ENCODE measurements at regions not wholly inside any gene's neighbourhood (a gene's known extent, or its start where the extent isn't known, plus 50 kb on each side); places are given as distances from the start of the nearest gene placed in this dataset.

DNA sequence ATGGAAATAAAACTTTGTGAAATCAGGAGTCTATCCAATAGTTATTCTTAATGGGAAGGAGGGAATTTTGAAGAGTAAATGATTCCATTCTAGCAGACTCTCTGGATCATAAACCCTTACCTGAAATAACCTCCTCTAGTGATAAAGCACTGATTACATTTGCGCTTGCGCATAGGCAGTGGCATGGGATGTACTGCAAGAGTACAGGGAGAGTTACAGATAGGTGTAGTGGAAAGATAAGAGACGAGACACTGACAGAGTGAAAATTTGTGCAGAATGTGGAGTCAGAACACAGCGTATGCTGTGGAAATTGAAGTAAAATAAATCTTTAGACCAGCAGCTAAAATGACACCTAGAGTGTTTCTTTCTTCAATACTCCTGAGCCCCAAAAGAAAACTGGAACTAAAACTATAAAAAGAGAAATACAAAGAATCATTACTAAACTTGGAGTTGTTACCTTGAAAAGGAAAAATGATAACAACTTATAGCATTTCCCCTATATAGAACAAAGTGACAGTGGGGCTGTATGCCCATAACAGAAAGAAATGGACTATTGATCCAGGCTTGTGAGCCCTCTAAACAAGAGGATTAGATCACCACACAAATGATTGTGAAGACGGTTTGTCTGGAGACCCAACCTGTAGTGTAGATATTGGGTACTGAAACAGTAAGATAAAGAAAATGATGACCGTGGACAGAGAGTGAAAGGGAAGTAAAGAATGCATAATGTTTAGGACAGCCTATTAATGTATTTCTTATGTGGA lies 1471.2 kb upstream of the NUDT12 start:
- CTCF ChIA-PET = interaction anchor here (0.7 kb wide), 1 partner anchor 956 kb away, joined by 3 read pairs; no protein-coding TSS in a partner anchor
- Histone ChIP-seq H3K4me3 (ENCODE audit: low read depth in 2 of 2, low read length in 1 of 2) (no peak overlapping the region), H4K20me1 (ENCODE audit: insufficient read depth) (no peaks in the 10 kb centered on the region), H3K27me3 (ENCODE audit: insufficient read depth) (no peaks in the 10 kb centered on the region), H3K9me3 (no peaks in the 10 kb centered on the region), H3K27ac (ENCODE audit: low read depth in 2 of 2, low read length in 1 of 2) (peak overlapping the region in 1 of 2 experiments; percentile 65; a peak in 2 of 4 replicates), H3K9ac (no peak overlapping the region), H3K79me2 (ENCODE audit: insufficient read depth) (no peaks in the 10 kb centered on the region), H3K4me2 (no peak overlapping the region), H3F3A (replicated peaks; ENCODE audit: insufficient read depth) (no peaks in the 10 kb centered on the region), H2AFZ (ENCODE audit: low read depth) (peak overlapping the region; percentile 2; the same call in 1 of the 2 replicates), H3K36me3 (replicated peaks in 1 of 2; ENCODE audit: control insufficient read depth in 1 of 2, insufficient read depth in 2 of 2, low read length in 1 of 2) (no peaks in the 10 kb centered on the region), H3K4me1 (ENCODE audit: control insufficient read depth in 1 of 2, insufficient read depth in 2 of 2, low read depth in 1 of 2, low read length in 1 of 2) (peaks cover 0 to 4% of the 10 kb centered on the region in 2 experiments; a peak in 1 of 4 replicates), H3K9me2 (no peaks in the 10 kb centered on the region)
- WGBS (ENCODE audit: low lambda C conversion rate) = 47% methylated on average over 6 of the region's 6 CpGs
- DNase-seq = peak; percentile 15
- POLR2A ChIA-PET = no interaction called here
- TF ChIP-seq GATA2 (CRISPR knock-in tag; IDR thresholded peaks at IDR 0.05) = peak; percentile 74
- no peak for TF ChIP-seq USF2 (IDR thresholded peaks at IDR 0.05; ENCODE audit: borderline replicate concordance, low read depth, low read length)

DNA sequence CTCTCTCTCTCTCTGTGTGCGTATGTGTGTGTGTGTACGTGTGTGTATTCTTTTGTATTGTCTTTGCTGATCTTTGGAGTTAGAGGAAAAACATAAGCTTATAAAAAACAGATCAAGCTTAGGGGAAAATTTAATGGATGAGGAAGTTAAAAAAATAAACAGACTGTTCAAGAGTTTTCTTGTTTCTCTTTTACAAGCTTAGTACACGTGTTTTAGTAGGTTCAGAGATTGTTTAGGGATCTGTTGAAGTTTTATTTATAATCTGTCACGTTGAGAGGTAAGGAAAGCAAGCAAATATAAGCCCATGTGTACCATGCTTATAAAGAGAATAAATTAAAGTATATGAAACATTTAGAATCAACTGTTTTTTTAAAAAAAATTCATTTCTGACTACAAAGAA lies 1470.3 kb upstream of the NUDT12 start:
- ChIA-PET POLR2A (no interaction called here), CTCF (interaction anchor here (0.7 kb wide), 1 partner anchor 957 kb away, joined by 3 read pairs; no protein-coding TSS in a partner anchor)
- Histone ChIP-seq H3K27ac (ENCODE audit: low read depth in 2 of 2, low read length in 1 of 2) (no peak overlapping the region; a peak in 1 of 4 replicates), H3K9me3 (no peaks in the 10 kb centered on the region), H2AFZ (ENCODE audit: low read depth) (no peak overlapping the region), H3K4me2 (no peak overlapping the region), H3K79me2 (ENCODE audit: insufficient read depth) (no peaks in the 10 kb centered on the region), H3F3A (replicated peaks; ENCODE audit: insufficient read depth) (no peaks in the 10 kb centered on the region), H4K20me1 (ENCODE audit: insufficient read depth) (no peaks in the 10 kb centered on the region), H3K4me1 (ENCODE audit: control insufficient read depth in 1 of 2, insufficient read depth in 2 of 2, low read depth in 1 of 2, low read length in 1 of 2) (peaks cover 0 to 4% of the 10 kb centered on the region in 2 experiments; a peak in 1 of 4 replicates), H3K9me2 (no peaks in the 10 kb centered on the region), H3K4me3 (ENCODE audit: low read depth in 2 of 2, low read length in 1 of 2) (no peak overlapping the region), H3K9ac (no peak overlapping the region), H3K36me3 (replicated peaks in 1 of 2; ENCODE audit: control insufficient read depth in 1 of 2, insufficient read depth in 2 of 2, low read length in 1 of 2) (no peaks in the 10 kb centered on the region), H3K27me3 (ENCODE audit: insufficient read depth) (no peaks in the 10 kb centered on the region)
- TF ChIP-seq RXRA (IDR thresholded peaks at IDR 0.05; ENCODE audit: borderline replicate concordance, low read depth) = no peak
- no peak for TF ChIP-seq RAD21 (IDR thresholded peaks at IDR 0.05; ENCODE audit: low read length)
- TF ChIP-seq, protein P1, sequence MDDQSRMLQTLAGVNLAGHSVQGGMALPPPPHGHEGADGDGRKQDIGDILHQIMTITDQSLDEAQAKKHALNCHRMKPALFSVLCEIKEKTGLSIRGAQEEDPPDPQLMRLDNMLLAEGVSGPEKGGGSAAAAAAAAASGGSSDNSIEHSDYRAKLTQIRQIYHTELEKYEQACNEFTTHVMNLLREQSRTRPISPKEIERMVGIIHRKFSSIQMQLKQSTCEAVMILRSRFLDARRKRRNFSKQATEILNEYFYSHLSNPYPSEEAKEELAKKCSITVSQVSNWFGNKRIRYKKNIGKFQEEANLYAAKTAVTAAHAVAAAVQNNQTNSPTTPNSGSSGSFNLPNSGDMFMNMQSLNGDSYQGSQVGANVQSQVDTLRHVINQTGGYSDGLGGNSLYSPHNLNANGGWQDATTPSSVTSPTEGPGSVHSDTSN (IDR thresholded peaks at IDR 0.05) = no peak
- TF ChIP-seq YY1 (IDR thresholded peaks at IDR 0.05; ENCODE audit: low read depth) = no peak
- TF ChIP-seq IRF3 (IDR thresholded peaks at IDR 0.05; ENCODE audit: low read depth, low read length) = no peak
- no peak for TF ChIP-seq JUND (IDR thresholded peaks at IDR 0.05)
- no peak for TF ChIP-seq TEAD4 (IDR thresholded peaks at IDR 0.05; ENCODE audit: borderline replicate concordance, insufficient read depth)
- TF ChIP-seq RFX5 (IDR thresholded peaks at IDR 0.05; ENCODE audit: low read length) = no peak
- no peak for TF ChIP-seq TAF1 (IDR thresholded peaks at IDR 0.05; ENCODE audit: borderline replicate concordance, low read depth, low read length)
- TF ChIP-seq, protein P2, sequence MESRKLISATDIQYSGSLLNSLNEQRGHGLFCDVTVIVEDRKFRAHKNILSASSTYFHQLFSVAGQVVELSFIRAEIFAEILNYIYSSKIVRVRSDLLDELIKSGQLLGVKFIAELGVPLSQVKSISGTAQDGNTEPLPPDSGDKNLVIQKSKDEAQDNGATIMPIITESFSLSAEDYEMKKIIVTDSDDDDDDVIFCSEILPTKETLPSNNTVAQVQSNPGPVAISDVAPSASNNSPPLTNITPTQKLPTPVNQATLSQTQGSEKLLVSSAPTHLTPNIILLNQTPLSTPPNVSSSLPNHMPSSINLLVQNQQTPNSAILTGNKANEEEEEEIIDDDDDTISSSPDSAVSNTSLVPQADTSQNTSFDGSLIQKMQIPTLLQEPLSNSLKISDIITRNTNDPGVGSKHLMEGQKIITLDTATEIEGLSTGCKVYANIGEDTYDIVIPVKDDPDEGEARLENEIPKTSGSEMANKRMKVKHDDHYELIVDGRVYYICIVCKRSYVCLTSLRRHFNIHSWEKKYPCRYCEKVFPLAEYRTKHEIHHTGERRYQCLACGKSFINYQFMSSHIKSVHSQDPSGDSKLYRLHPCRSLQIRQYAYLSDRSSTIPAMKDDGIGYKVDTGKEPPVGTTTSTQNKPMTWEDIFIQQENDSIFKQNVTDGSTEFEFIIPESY (IDR thresholded peaks at IDR 0.05; ENCODE audit: borderline replicate concordance, low read depth) = no peak
- TF ChIP-seq MEF2A (IDR thresholded peaks at IDR 0.05; ENCODE audit: borderline replicate concordance, low read depth) = no peak
- TF ChIP-seq, protein P3, sequence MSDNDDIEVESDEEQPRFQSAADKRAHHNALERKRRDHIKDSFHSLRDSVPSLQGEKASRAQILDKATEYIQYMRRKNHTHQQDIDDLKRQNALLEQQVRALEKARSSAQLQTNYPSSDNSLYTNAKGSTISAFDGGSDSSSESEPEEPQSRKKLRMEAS (IDR thresholded peaks at IDR 0.05; ENCODE audit: low read depth) = no peak
- TF ChIP-seq USF2 (IDR thresholded peaks at IDR 0.05; ENCODE audit: borderline replicate concordance, low read depth, low read length) = no peak
- TF ChIP-seq NRF1 (IDR thresholded peaks at IDR 0.05; ENCODE audit: low read depth, low read length) = no peak
- no peak for TF ChIP-seq FOXM1 (IDR thresholded peaks at IDR 0.05; ENCODE audit: low read depth)
- TF ChIP-seq RCOR1 (IDR thresholded peaks at IDR 0.05; ENCODE audit: low read length) = no peak
- TF ChIP-seq, protein P4, sequence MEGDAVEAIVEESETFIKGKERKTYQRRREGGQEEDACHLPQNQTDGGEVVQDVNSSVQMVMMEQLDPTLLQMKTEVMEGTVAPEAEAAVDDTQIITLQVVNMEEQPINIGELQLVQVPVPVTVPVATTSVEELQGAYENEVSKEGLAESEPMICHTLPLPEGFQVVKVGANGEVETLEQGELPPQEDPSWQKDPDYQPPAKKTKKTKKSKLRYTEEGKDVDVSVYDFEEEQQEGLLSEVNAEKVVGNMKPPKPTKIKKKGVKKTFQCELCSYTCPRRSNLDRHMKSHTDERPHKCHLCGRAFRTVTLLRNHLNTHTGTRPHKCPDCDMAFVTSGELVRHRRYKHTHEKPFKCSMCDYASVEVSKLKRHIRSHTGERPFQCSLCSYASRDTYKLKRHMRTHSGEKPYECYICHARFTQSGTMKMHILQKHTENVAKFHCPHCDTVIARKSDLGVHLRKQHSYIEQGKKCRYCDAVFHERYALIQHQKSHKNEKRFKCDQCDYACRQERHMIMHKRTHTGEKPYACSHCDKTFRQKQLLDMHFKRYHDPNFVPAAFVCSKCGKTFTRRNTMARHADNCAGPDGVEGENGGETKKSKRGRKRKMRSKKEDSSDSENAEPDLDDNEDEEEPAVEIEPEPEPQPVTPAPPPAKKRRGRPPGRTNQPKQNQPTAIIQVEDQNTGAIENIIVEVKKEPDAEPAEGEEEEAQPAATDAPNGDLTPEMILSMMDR (IDR thresholded peaks at IDR 0.05) = no peak
- no peak for TF ChIP-seq NFIC (IDR thresholded peaks at IDR 0.05; ENCODE audit: borderline replicate concordance)
- 25% methylated on average over 4 of the region's 4 CpGs for WGBS (ENCODE audit: low lambda C conversion rate)
- no peak for DNase-seq
